Esophagus squamous epithelium (tissue), 4 donors: ENCODE measurements at regions not wholly inside any gene's neighbourhood (a gene's known extent, or its start where the extent isn't known, plus 50 kb on each side); places are given as distances from the start of the nearest gene placed in this dataset.

ENCODE experiments used
- POLR2A ChIP-seq, 4 donors: fragments of 450-650 bp; IDR thresholded peaks; one replicate each; pipeline ENCODE4 v1.6.1; 2017; ENCODE audit warnings: antibody characterized with exemption in 4 of 4, mild to moderate bottlenecking in 4 of 4, moderate library complexity in 3 of 4
- TF ChIP-seq, protein P1 (sequence below), 6 experiments: fragments of 450-650 bp in 4 of 6; fragments of 200-600 bp in 2 of 6; sonication (generic) in 2 of 6; IDR thresholded peaks; one replicate each; pipeline ENCODE4 v1.5.1; 2016 to 2019; ENCODE audit warnings: antibody characterized with exemption in 6 of 6, mild to moderate bottlenecking in 4 of 6, moderate library complexity in 4 of 6

DNA sequence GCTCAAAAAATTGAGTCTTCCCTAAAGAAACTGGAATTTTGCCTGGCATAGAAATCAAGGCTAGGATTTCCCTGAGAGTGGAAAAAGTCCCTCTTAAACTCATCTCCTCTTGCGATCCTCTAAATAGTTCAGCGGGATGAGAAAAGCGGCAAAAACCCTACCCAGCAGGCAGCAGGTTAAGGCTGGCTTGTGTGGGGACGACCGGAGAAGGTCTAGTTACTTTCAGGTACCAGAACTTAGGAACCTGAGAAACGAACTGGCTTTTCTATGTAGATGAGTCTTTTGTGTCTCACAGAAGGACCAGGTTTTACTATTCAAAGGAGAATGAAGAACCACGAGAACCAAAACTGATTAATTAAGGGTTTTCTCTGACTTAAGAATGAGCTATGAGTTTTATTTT lies 523.7 kb upstream of the TGFBR2 start:
- TF ChIP-seq, protein P1, sequence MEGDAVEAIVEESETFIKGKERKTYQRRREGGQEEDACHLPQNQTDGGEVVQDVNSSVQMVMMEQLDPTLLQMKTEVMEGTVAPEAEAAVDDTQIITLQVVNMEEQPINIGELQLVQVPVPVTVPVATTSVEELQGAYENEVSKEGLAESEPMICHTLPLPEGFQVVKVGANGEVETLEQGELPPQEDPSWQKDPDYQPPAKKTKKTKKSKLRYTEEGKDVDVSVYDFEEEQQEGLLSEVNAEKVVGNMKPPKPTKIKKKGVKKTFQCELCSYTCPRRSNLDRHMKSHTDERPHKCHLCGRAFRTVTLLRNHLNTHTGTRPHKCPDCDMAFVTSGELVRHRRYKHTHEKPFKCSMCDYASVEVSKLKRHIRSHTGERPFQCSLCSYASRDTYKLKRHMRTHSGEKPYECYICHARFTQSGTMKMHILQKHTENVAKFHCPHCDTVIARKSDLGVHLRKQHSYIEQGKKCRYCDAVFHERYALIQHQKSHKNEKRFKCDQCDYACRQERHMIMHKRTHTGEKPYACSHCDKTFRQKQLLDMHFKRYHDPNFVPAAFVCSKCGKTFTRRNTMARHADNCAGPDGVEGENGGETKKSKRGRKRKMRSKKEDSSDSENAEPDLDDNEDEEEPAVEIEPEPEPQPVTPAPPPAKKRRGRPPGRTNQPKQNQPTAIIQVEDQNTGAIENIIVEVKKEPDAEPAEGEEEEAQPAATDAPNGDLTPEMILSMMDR (IDR thresholded peaks at IDR 0.05): no peak
- no peak for TF ChIP-seq POLR2A (IDR thresholded peaks at IDR 0.05)
